ENCODE measurements at regions not wholly inside any gene's neighbourhood (a gene's known extent, or its start where the extent isn't known, plus 50 kb on each side); places are given as distances from the start of the nearest gene placed in this dataset.

GRCh38 chr11:29879560-29879959 is 137.3 kb downstream of the KCNA4 start:
- peaks cover 3% of the 10 kb centered on the region for H3K9me3 Mint-ChIP-seq
- TF ChIP-seq, protein P1, sequence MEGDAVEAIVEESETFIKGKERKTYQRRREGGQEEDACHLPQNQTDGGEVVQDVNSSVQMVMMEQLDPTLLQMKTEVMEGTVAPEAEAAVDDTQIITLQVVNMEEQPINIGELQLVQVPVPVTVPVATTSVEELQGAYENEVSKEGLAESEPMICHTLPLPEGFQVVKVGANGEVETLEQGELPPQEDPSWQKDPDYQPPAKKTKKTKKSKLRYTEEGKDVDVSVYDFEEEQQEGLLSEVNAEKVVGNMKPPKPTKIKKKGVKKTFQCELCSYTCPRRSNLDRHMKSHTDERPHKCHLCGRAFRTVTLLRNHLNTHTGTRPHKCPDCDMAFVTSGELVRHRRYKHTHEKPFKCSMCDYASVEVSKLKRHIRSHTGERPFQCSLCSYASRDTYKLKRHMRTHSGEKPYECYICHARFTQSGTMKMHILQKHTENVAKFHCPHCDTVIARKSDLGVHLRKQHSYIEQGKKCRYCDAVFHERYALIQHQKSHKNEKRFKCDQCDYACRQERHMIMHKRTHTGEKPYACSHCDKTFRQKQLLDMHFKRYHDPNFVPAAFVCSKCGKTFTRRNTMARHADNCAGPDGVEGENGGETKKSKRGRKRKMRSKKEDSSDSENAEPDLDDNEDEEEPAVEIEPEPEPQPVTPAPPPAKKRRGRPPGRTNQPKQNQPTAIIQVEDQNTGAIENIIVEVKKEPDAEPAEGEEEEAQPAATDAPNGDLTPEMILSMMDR (IDR thresholded peaks at IDR 0.05), result no peak
- intact Hi-C loops (cut with micrococcal nuclease), result no loop called here
- CTCF ChIA-PET, result no interaction called here
- no peaks in the 10 kb centered on the region for H3K27me3 Mint-ChIP-seq
- no peak for DNase-seq
- ATAC-seq, result no peak
- H3K36me3 Mint-ChIP-seq (ENCODE audit: low read depth), result no peaks in the 10 kb centered on the region
- no peaks in the 10 kb centered on the region for H3K4me1 Mint-ChIP-seq (ENCODE audit: low read depth)
- POLR2A ChIA-PET, result no interaction called here
- no peak overlapping the region for H3K4me3 Mint-ChIP-seq
- no peak overlapping the region for H3K27ac Mint-ChIP-seq

GRCh38 chr11:29876192-29876591 is 140.6 kb downstream of the KCNA4 start:
- no peaks in the 10 kb centered on the region for H3K27me3 Mint-ChIP-seq
- peaks cover 3% of the 10 kb centered on the region for H3K9me3 Mint-ChIP-seq
- H3K36me3 Mint-ChIP-seq (ENCODE audit: low read depth), result no peaks in the 10 kb centered on the region
- H3K27ac Mint-ChIP-seq, result no peak overlapping the region
- POLR2A ChIA-PET, result no interaction called here
- DNase-seq, result no peak
- H3K4me1 Mint-ChIP-seq (ENCODE audit: low read depth), result no peaks in the 10 kb centered on the region
- CTCF ChIA-PET, result no interaction called here
- TF ChIP-seq, protein P1 (IDR thresholded peaks at IDR 0.05), result no peak
- no peak for ATAC-seq
- intact Hi-C loops (cut with micrococcal nuclease), result no loop called here
- no peak overlapping the region for H3K4me3 Mint-ChIP-seq

DNA sequence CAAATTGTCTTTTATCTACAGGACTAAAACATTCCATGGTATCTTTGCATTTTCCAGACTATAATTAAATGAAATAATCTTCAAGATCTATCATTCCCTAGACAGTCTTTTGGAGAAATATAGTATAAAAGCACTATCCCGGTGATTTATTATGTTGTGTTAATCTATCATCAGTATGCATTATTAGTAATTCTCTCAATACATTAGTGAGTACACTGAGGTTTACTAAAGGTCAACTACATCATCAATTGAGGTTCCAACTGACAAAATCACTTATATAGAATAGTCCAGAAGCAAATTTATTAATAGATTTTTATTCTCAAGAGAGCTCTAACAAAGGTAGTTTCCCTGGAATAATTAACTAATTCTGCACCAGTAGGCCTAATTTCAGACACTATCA is 169.6 kb downstream of the KCNA4 start:
- ATAC-seq, result no peak
- H3K27me3 Mint-ChIP-seq, result no peaks in the 10 kb centered on the region
- no peaks in the 10 kb centered on the region for H3K9me3 Mint-ChIP-seq
- no peak for DNase-seq
- TF ChIP-seq, protein P1 (IDR thresholded peaks at IDR 0.05), result no peak
- no peaks in the 10 kb centered on the region for H3K36me3 Mint-ChIP-seq (ENCODE audit: low read depth)
- H3K4me3 Mint-ChIP-seq, result no peak overlapping the region
- no peak overlapping the region for H3K27ac Mint-ChIP-seq
- POLR2A ChIA-PET, result no interaction called here
- intact Hi-C loops (cut with micrococcal nuclease), result no loop called here
- CTCF ChIA-PET, result no interaction called here
- no peaks in the 10 kb centered on the region for H3K4me1 Mint-ChIP-seq (ENCODE audit: low read depth)

DNA sequence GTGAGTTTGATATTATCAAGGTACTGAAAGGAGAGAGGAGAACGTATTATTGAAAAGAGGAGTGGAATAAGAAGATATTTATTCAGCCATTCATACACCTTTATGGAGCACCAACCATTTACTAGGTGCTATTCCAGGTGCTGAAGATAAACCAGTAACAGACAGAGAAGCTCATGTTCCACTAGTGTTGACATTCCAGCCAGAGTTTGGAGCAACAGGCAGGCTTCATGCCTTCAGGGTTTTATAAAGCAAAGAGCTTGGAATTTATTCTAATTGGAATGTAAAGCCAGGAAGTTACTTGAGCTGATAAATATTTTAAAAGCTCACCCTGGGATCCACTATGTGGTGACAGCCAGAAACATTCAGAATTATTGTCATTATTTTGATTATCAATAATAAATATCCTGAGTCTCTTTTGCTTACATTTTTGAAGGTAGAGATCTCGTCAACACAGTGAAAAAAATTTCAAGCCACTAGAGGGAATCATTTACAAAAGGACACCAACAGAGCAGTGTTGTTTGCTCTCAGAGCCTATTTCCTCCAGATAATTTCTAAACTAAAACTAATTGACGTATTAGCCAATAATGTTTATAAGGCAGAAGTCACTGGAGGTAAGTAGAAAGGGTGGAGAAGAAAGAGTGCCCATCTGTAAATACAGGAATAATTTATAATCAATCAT is 172.0 kb downstream of the KCNA4 start:
- ChIA-PET POLR2A (no interaction called here), CTCF (no interaction called here)
- DNase-seq (no peak), ATAC-seq (no peak)
- Mint-ChIP-seq H3K9me3 (no peaks in the 10 kb centered on the region), H3K4me1 (ENCODE audit: low read depth) (no peaks in the 10 kb centered on the region), H3K36me3 (ENCODE audit: low read depth) (no peaks in the 10 kb centered on the region), H3K27me3 (no peaks in the 10 kb centered on the region), H3K27ac (no peak overlapping the region), H3K4me3 (no peak overlapping the region)
- TF ChIP-seq, protein P1 (IDR thresholded peaks at IDR 0.05), result no peak
- intact Hi-C loops (cut with micrococcal nuclease), result no loop called here

GRCh38 chr11:29844031-29844430 is 172.8 kb downstream of the KCNA4 start:
- no peak for DNase-seq
- Mint-ChIP-seq H3K27ac (no peak overlapping the region), H3K27me3 (no peaks in the 10 kb centered on the region), H3K4me1 (ENCODE audit: low read depth) (no peaks in the 10 kb centered on the region), H3K4me3 (no peak overlapping the region), H3K36me3 (ENCODE audit: low read depth) (no peaks in the 10 kb centered on the region), H3K9me3 (no peaks in the 10 kb centered on the region)
- TF ChIP-seq, protein P1 (IDR thresholded peaks at IDR 0.05), result no peak
- POLR2A ChIA-PET, result no interaction called here
- ATAC-seq, result no peak
- CTCF ChIA-PET, result no interaction called here
- intact Hi-C loops (cut with micrococcal nuclease), result no loop called here

Measured in activated CD8-positive, alpha-beta T cell treated with anti-CD3 and anti-CD28 coated beads for 36 hours (primary cell).